HPDE6-E6E7 (cell line): ENCODE measurements at regions not wholly inside any gene's neighbourhood (a gene's known extent, or its start where the extent isn't known, plus 50 kb on each side); places are given as distances from the start of the nearest gene placed in this dataset.

Source experiments
- DNase-seq: peaks from one replicate; pipeline ENCODE4 v3.0.0; 2011; ENCODE audit warnings: missing footprints; ENCODE audit errors: extremely low spot score

GRCh38 chr7:46169384-46169755 lies 248.3 kb upstream of the IGFBP3 start:
- no peak for DNase-seq

GRCh38 chr7:46168671-46169383 lies 247.8 kb upstream of the IGFBP3 start:
- peak; percentile 60 for DNase-seq

GRCh38 chr7:46168231-46168630 lies 247.2 kb upstream of the IGFBP3 start:
- no peak for DNase-seq

GRCh38 chr7:46165276-46165675 lies 244.2 kb upstream of the IGFBP3 start:
- no peak for DNase-seq

- DNase-seq: no peak
These were observed 243.6 kb upstream of the IGFBP3 start for GRCh38 chr7:46164629-46165028.

GRCh38 chr7:46163246-46163645 lies 242.2 kb upstream of the IGFBP3 start:
- no peak for DNase-seq

GRCh38 chr7:46162609-46163008 lies 241.5 kb upstream of the IGFBP3 start:
- no peak for DNase-seq

GRCh38 chr7:46160861-46161260 lies 239.8 kb upstream of the IGFBP3 start:
- DNase-seq: peak; percentile 83

- no peak for DNase-seq
These were observed 236.9 kb upstream of the IGFBP3 start for GRCh38 chr7:46157931-46158330.

GRCh38 chr7:46157404-46157803 lies 236.3 kb upstream of the IGFBP3 start:
- DNase-seq: no peak

- no peak for DNase-seq
These were observed 235.8 kb upstream of the IGFBP3 start for GRCh38 chr7:46156853-46157252.

- no peak for DNase-seq
These were observed 235.0 kb upstream of the IGFBP3 start for GRCh38 chr7:46156086-46156485.

- DNase-seq: no peak
These were observed 234.3 kb upstream of the IGFBP3 start for GRCh38 chr7:46155367-46155766.

- peak; percentile 52 for DNase-seq
These were observed 233.1 kb upstream of the IGFBP3 start for GRCh38 chr7:46153951-46154787.

- DNase-seq: no peak
These were observed 232.5 kb upstream of the IGFBP3 start for GRCh38 chr7:46153583-46153950.

- no peak for DNase-seq
These were observed 231.6 kb upstream of the IGFBP3 start for GRCh38 chr7:46152696-46153095.

- DNase-seq: no peak
These were observed 229.6 kb upstream of the IGFBP3 start for GRCh38 chr7:46150721-46151120.

GRCh38 chr7:46150202-46150601 lies 229.1 kb upstream of the IGFBP3 start:
- DNase-seq: no peak

- DNase-seq: no peak
These were observed 226.8 kb upstream of the IGFBP3 start for GRCh38 chr7:46147871-46148270.

GRCh38 chr7:46146454-46147255 lies 225.6 kb upstream of the IGFBP3 start:
- DNase-seq: no peak

GRCh38 chr7:46145412-46145811 lies 224.3 kb upstream of the IGFBP3 start:
- no peak for DNase-seq
